K562 (cell line): ENCODE measurements at regions not wholly inside any gene's neighbourhood (a gene's known extent, or its start where the extent isn't known, plus 50 kb on each side); places are given as distances from the start of the nearest gene placed in this dataset.

Experiments used
- ATAC-seq: fragments of 200-7000 bp; cut with Tn5 transposase; 3 replicates; pipeline ENCODE4 v1.9.1; 2020; ENCODE audit warnings: moderate library complexity
- BruUV-seq: library from RNA; stranded (reverse); fragments of 400-500 nt; replicated peaks from 2 replicates; lab custom pipeline; 2021; lab: Mats Ljungman, UMichigan
- CTCF ChIA-PET: fragments of 300-600 bp; formaldehyde crosslinking; extraction: SDS; loops from one replicate; lab custom pipeline; 2021; ENCODE audit warnings: low intra/inter-chr PET ratio; lab: Yijun Ruan, JAX
- POLR2A ChIA-PET: fragments of 300-600, 350-650 bp; sonication (Branson Sonifier 250); formaldehyde crosslinking; extraction: SDS; loops from one replicate; lab custom pipeline; 2021; ENCODE audit warnings: antibody characterized with exemption, inconsistent platforms; lab: Yijun Ruan, JAX
- DNase-seq, 4 experiments: peaks; one replicate each; pipeline versions ENCODE4 v3.0.0 to v3.0.0-alpha.2; 2011 to 2018; ENCODE audit warnings: low spot score in 3 of 4, mixed read lengths in 3 of 4; ENCODE audit errors: extremely low read depth in 1 of 4
- FAIRE-seq: peaks from 2 replicates; lab custom pipeline; 2011; peaks lifted over from hg19 to GRCh38; lab: Jason Lieb, UNC
- H2AFZ ChIP-seq: 2 replicates; pipeline ENCODE4 v1.6.0; 2011; ENCODE audit warnings: low read depth, low read length, control low read depth, inconsistent platforms
- H3K27ac ChIP-seq: fragments of 200-600 bp; 3 replicates; pipeline ENCODE4 v1.8.0; 2011; ENCODE audit warnings: low read depth, mild to moderate bottlenecking, control low read depth, inconsistent platforms, low read length, moderate library complexity, mixed read lengths; ENCODE audit errors: extremely low read depth
- H3K27me3 ChIP-seq, 2 experiments: fragments of 300-600 bp in 1 of 2; 2 replicates in 1 of 2; 3 replicates in 1 of 2; pipeline versions ENCODE4 v1.6.0 to v1.8.0; 2011; ENCODE audit warnings: inconsistent platforms in 2 of 2, low read length in 2 of 2, mild to moderate bottlenecking in 1 of 2, mixed read lengths in 1 of 2, moderate library complexity in 1 of 2; ENCODE audit not compliant: control insufficient read depth in 2 of 2, insufficient read depth in 2 of 2
- H3K36me3 ChIP-seq: fragments of 300-600 bp; 3 replicates; pipeline ENCODE4 v1.8.0; 2011; ENCODE audit warnings: mild to moderate bottlenecking, low read length, inconsistent platforms; ENCODE audit not compliant: control insufficient read depth, insufficient read depth
- H3K4me1 ChIP-seq, 2 experiments: fragments of 200-600 bp in 1 of 2; replicated peaks in 1 of 2; 2 replicates in 1 of 2; 3 replicates in 1 of 2; pipeline versions ENCODE4 v1.5.1 to v1.8.0; 2011; ENCODE audit warnings: inconsistent platforms in 2 of 2, low read length in 2 of 2, mild to moderate bottlenecking in 1 of 2, mixed read lengths in 1 of 2, moderate library complexity in 1 of 2; ENCODE audit not compliant: control insufficient read depth in 2 of 2, insufficient read depth in 2 of 2
- H3K4me2 ChIP-seq: 2 replicates; pipeline ENCODE4 v1.6.1; 2011; ENCODE audit warnings: low read length, control low read depth, inconsistent platforms, mixed read lengths; ENCODE audit not compliant: insufficient read depth
- H3K4me3 ChIP-seq: fragments of 200-600 bp; sonication (generic), shearing (Covaris generic); 2 replicates; pipeline ENCODE4 v1.5.1; 2016; ENCODE audit warnings: control low read depth, inconsistent platforms
- H3K79me2 ChIP-seq: fragments of 200-600 bp; 3 replicates; pipeline ENCODE4 v1.8.0; 2011; ENCODE audit warnings: low read length, inconsistent platforms; ENCODE audit not compliant: control insufficient read depth, insufficient read depth
- H3K9ac ChIP-seq, 2 experiments: 2 replicates each; pipeline versions ENCODE4 v1.6.0 to v1.6.1; 2011; ENCODE audit warnings: low read depth in 2 of 2, low read length in 2 of 2, control low read depth in 1 of 2, inconsistent platforms in 1 of 2, mild to moderate bottlenecking in 1 of 2, mixed read lengths in 1 of 2; ENCODE audit not compliant: insufficient read depth in 1 of 2
- H3K9me1 ChIP-seq: one replicate; pipeline ENCODE4 v1.6.0; 2011; ENCODE audit warnings: inconsistent platforms, mild to moderate bottlenecking, low read length, moderate library complexity; ENCODE audit not compliant: control insufficient read depth, insufficient read depth
- H3K9me3 ChIP-seq: replicated peaks from 2 replicates; pipeline ENCODE4 v1.5.1; 2011; ENCODE audit warnings: low read depth, low read length, inconsistent platforms; ENCODE audit not compliant: control insufficient read depth, insufficient read depth
- H4K20me1 ChIP-seq: replicated peaks from 2 replicates; pipeline ENCODE4 v1.6.1; 2011; ENCODE audit warnings: low read length, inconsistent platforms, mixed read lengths; ENCODE audit not compliant: control insufficient read depth, insufficient read depth
- ARHGAP35 ChIP-seq: fragments of 450-650 bp; IDR thresholded peaks from 2 replicates; pipeline ENCODE4 v1.6.1; 2018; ENCODE audit not compliant: partially characterized antibody
- ARID1B ChIP-seq: fragments of 450-650 bp; IDR thresholded peaks from 2 replicates; pipeline ENCODE4 v1.6.1; 2016; ENCODE audit warnings: antibody characterized with exemption, mild to moderate bottlenecking, inconsistent platforms
- ATF3 ChIP-seq, 2 experiments: fragments of 450-650 bp in 1 of 2; sonication (generic) in 1 of 2; formaldehyde crosslinking in 1 of 2; IDR thresholded peaks in 1 of 2; conservative IDR thresholded peaks in 1 of 2; 2 replicates each; pipeline versions ENCODE4 v1.6.1 to v1.8.1; 2016 to 2023; ENCODE audit warnings: mild to moderate bottlenecking in 2 of 2, moderate library complexity in 2 of 2, inconsistent platforms in 1 of 2, missing genetic modification reagents in 1 of 2
- BCOR ChIP-seq: fragments of 450-650 bp; IDR thresholded peaks from 2 replicates; pipeline ENCODE4 v1.6.1; 2016
- CBX5 ChIP-seq: IDR thresholded peaks from 2 replicates; pipeline ENCODE4 v1.6.1; 2014; ENCODE audit warnings: low read depth, borderline replicate concordance
- FOXO4 ChIP-seq: fragments of 450-650 bp; formaldehyde crosslinking; IDR thresholded peaks from 2 replicates; pipeline ENCODE4 v1.4.0; 2020; ENCODE audit warnings: mild to moderate bottlenecking, moderate library complexity
- KHSRP ChIP-seq: fragments of 450-650 bp; IDR thresholded peaks from 2 replicates; pipeline ENCODE4 v1.6.1; 2017
- NFIC ChIP-seq: fragments of 450-650 bp; IDR thresholded peaks from 2 replicates; pipeline ENCODE4 v1.6.1; 2017; ENCODE audit warnings: mild to moderate bottlenecking, inconsistent platforms
- POLR2AphosphoS2 ChIP-seq: IDR thresholded peaks from 2 replicates; pipeline ENCODE4 v1.6.1; 2012; ENCODE audit warnings: low read length, improper control_type of control experiment
- PRMT5 ChIP-seq: sonication (generic); formaldehyde crosslinking; IDR thresholded peaks from 2 replicates; pipeline ENCODE4 v1.5.0; 2020; ENCODE audit warnings: missing genetic modification reagents
- ZKSCAN1 ChIP-seq: fragments of 150-350 bp; IDR thresholded peaks from 2 replicates; pipeline ENCODE4 v1.6.1; 2016; ENCODE audit warnings: low read depth, low read length
- ZNF311 ChIP-seq: fragments of 250-450 bp; sonication (Bioruptor Pico); IDR thresholded peaks from 2 replicates; pipeline ENCODE4 v1.4.0; 2020; ENCODE audit warnings: mild to moderate bottlenecking, moderate library complexity
- ZNF354B ChIP-seq: fragments of 250-450 bp; sonication (Bioruptor Pico); IDR thresholded peaks from 2 replicates; pipeline ENCODE4 v1.4.0; 2020
- WGBS: fragments of 100-300 bp; shearing (Covaris generic); methylation state at CpG from one replicate; pipeline ENCODE4 v1.1.6; 2016; ENCODE audit warnings: low coverage, mixed read lengths; ENCODE audit not compliant: insufficient coverage; ENCODE audit errors: missing lambda C conversion rate; 5-methylcytosine and 5-hydroxymethylcytosine counted together
- in situ Hi-C: fragments of 300-500 bp; cut with MboI; formaldehyde crosslinking; loops from 4 replicates; pipeline ENCODE4 v1.15.0; 2018; ENCODE audit warnings: inconsistent platforms, mixed read lengths
- intact Hi-C: fragments of 100-400 bp; cut with micrococcal nuclease; formaldehyde crosslinking; loops from 2 replicates; pipeline ENCODE4 v1.14.2; 2022
- TF ChIP-seq, protein P1 (sequence below): IDR thresholded peaks from 2 replicates; pipeline ENCODE4 v1.6.1; 2012; ENCODE audit warnings: low read depth, low read length, improper control_type of control experiment, borderline replicate concordance

DNA sequence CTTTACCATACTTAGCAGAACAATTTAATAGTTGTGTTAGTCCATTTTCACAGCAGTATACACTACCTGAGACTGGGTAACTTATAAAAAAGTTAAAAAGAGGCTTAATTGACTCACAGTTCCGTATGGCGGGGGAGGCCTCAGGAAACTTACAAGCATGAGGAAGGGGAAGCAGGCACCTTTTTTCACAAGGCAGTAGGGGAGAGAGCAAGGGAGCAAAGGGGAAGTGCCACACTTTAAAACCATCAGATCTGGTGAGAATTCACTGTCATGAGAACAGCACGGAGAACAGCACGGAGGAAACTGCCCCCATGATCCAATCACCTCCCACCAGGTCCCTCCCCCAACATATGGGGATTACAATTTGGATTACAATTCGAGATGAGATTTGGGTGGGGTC, 269.9 kb downstream of the MTRR start:
- no peaks in the 10 kb centered on the region for H3K9me1 ChIP-seq
- H3K79me2 ChIP-seq, result no peaks in the 10 kb centered on the region
- no peak overlapping the region for H2AFZ ChIP-seq
- H3K9ac ChIP-seq, result no peak overlapping the region
- no peak for TF ChIP-seq PRMT5 (CRISPR knock-in tag)
- TF ChIP-seq ZNF311 (CRISPR knock-in tag), result no peak
- no peak for TF ChIP-seq ATF3 (IDR thresholded peaks at IDR 0.05)
- TF ChIP-seq ATF3 (CRISPR knock-in tag; conservative IDR thresholded peaks at IDR 0.05), result no peak
- TF ChIP-seq POLR2AphosphoS2, result no peak
- TF ChIP-seq KHSRP, result no peak
- TF ChIP-seq ARID1B, result no peak
- TF ChIP-seq, protein P1, sequence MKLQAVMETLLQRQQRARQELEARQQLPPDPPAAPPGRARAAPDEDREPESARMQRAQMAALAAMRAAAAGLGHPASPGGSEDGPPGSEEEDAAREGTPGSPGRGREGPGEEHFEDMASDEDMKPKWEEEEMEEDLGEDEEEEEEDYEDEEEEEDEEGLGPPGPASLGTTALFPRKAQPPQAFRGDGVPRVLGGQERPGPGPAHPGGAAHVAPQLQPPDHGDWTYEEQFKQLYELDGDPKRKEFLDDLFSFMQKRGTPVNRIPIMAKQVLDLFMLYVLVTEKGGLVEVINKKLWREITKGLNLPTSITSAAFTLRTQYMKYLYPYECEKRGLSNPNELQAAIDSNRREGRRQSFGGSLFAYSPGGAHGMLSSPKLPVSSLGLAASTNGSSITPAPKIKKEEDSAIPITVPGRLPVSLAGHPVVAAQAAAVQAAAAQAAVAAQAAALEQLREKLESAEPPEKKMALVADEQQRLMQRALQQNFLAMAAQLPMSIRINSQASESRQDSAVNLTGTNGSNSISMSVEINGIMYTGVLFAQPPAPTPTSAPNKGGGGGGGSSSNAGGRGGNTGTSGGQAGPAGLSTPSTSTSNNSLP, result no peak
- no peak for TF ChIP-seq ZKSCAN1
- TF ChIP-seq NFIC, result no peak
- no peak for TF ChIP-seq CBX5
- no peak for TF ChIP-seq ARHGAP35
- TF ChIP-seq BCOR, result no peak
- TF ChIP-seq ZNF354B, result no peak
- no peak for TF ChIP-seq FOXO4 (CRISPR knock-in tag)
- ATAC-seq (no peak), FAIRE-seq (no peak), DNase-seq (no peak)
- in situ Hi-C loops (no loop called here), intact Hi-C loops (no loop called here)
- H3K4me2 ChIP-seq, result no peak overlapping the region
- no peak overlapping the region for H3K27ac ChIP-seq
- H3K36me3 ChIP-seq, result no peaks in the 10 kb centered on the region
- H4K20me1 ChIP-seq, result no peaks in the 10 kb centered on the region
- H3K4me3 ChIP-seq, result no peak overlapping the region
- ChIA-PET POLR2A (no interaction called here), CTCF (no interaction called here)
- H3K27me3 ChIP-seq, result no peaks in the 10 kb centered on the region
- H3K4me1 ChIP-seq, result no peaks in the 10 kb centered on the region
- 0% methylated on average over 5 of the region's 5 CpGs for WGBS
- H3K9me3 ChIP-seq, result no peaks in the 10 kb centered on the region
- BruUV-seq, result no TSS peak
